ENCODE measurements at regions not wholly inside any gene's neighbourhood (a gene's known extent, or its start where the extent isn't known, plus 50 kb on each side); places are given as distances from the start of the nearest gene placed in this dataset.

DNA sequence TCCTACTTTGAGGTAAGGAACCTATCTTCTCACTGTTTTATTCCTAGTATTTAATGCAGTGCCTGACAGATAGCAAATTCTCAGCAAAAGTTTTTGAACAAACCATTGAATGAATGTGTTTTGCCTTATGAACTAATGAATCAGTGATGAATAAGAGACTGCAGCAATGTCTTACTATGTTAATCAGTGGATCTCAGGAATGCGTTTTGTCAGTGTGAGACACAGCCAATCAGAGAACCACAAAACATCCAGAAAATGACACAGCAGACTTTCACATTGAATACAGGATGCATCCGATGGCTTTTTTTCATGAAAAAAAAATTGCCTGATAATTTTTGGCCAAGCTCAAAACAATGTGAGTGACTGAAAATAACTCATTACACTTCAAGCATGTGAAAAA lies 270.5 kb downstream of the BMP2 start:
- Histone ChIP-seq H3K36me3 (ENCODE audit: control insufficient read depth in 2 of 2, insufficient read depth in 1 of 2, low read length in 2 of 2) (no peaks in the 10 kb centered on the region), H3K4me1 (ENCODE audit: control insufficient read depth, insufficient read depth, low read length) (no peaks in the 10 kb centered on the region), H3K4me3 (ENCODE audit: low read depth, low read length) (no peak overlapping the region), H3K9me3 (ENCODE audit: control insufficient read depth, insufficient read depth, low read depth, low read length) (no peaks in the 10 kb centered on the region), H3K27ac (ENCODE audit: extremely low read depth, low read depth, low read length) (no peak overlapping the region)
- ChIA-PET POLR2A (no interaction called here), CTCF (interaction anchor here (0.6 kb wide), 1 partner anchor 95 kb away, joined by 4 read pairs; no protein-coding TSS in a partner anchor)
- TF ChIP-seq, protein P1, sequence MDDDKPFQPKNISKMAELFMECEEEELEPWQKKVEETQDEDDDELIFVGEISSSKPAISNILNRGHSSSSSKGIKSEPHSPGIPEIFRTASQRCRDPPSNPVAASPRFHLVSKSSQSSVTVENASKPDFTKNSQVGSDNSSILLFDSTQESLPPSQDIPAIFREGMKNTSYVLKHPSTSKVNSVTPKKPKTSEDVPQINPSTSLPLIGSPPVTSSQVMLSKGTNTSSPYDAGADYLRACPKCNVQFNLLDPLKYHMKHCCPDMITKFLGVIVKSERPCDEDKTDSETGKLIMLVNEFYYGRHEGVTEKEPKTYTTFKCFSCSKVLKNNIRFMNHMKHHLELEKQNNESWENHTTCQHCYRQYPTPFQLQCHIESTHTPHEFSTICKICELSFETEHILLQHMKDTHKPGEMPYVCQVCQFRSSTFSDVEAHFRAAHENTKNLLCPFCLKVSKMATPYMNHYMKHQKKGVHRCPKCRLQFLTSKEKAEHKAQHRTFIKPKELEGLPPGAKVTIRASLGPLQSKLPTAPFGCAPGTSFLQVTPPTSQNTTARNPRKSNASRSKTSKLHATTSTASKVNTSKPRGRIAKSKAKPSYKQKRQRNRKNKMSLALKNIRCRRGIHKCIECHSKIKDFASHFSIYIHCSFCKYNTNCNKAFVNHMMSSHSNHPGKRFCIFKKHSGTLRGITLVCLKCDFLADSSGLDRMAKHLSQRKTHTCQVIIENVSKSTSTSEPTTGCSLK (tag by site-specific recombination; IDR thresholded peaks at IDR 0.05) = no peak
- TF ChIP-seq ZNF398 (tag by site-specific recombination; IDR thresholded peaks at IDR 0.05) = no peak
- TF ChIP-seq ZSCAN4 (tag by site-specific recombination; IDR thresholded peaks at IDR 0.05) = no peak
- TF ChIP-seq ZNF555 (tag by site-specific recombination; conservative IDR thresholded peaks at IDR 0.05) = no peak
- TF ChIP-seq ZNF433 (tag by site-specific recombination; IDR thresholded peaks at IDR 0.05; ENCODE audit: low read depth) = no peak
- TF ChIP-seq ZFP3 (tag by site-specific recombination; IDR thresholded peaks at IDR 0.05; ENCODE audit: low read depth) = no peak
- no peak for TF ChIP-seq ZNF23 (tag by site-specific recombination; IDR thresholded peaks at IDR 0.05; ENCODE audit: borderline replicate concordance)

- no peak overlapping the region for H3K27ac ChIP-seq (ENCODE audit: extremely low read depth, low read depth, low read length)
- CTCF ChIA-PET = no interaction called here
- TF ChIP-seq ZNF514 (tag by site-specific recombination; IDR thresholded peaks at IDR 0.05) = no peak
- no peak for TF ChIP-seq ZNF18 (tag by site-specific recombination; IDR thresholded peaks at IDR 0.05)
- TF ChIP-seq ZNF596 (tag by site-specific recombination; IDR thresholded peaks at IDR 0.05) = no peak
- no peak overlapping the region for H3K4me3 ChIP-seq (ENCODE audit: low read depth, low read length)
- H3K4me1 ChIP-seq (ENCODE audit: control insufficient read depth, insufficient read depth, low read length) = no peaks in the 10 kb centered on the region
- H3K36me3 ChIP-seq (ENCODE audit: control insufficient read depth in 2 of 2, insufficient read depth in 1 of 2, low read length in 2 of 2) = no peaks in the 10 kb centered on the region
- POLR2A ChIA-PET = no interaction called here
- H3K9me3 ChIP-seq (ENCODE audit: control insufficient read depth, insufficient read depth, low read depth, low read length) = no peaks in the 10 kb centered on the region
Observed at GRCh38 chr20:7057611-7058010, 290.1 kb downstream of the BMP2 start.

DNA sequence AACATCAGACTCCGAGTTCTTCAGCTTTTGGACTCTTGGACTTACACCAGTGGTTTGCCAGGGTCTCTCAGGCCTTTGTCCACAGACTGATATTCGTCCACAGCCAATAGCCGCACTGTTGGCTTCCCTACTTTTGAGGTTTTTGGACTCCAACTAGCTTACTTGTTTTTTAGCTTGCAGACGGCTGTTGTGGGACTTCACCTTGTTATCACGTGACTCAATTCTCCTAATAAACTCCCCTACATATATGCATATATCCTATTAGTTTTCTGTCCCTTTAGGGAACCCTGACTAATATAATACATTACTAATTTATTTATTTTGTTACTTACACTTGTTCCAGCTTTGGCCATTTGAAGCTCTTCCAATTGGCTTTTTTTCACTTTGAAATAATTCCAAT lies 311.3 kb downstream of the BMP2 start:
- no peak for TF ChIP-seq ZNF670 (tag by site-specific recombination; IDR thresholded peaks at IDR 0.05; ENCODE audit: low read depth)
- TF ChIP-seq ZNF843 (tag by site-specific recombination; IDR thresholded peaks at IDR 0.05) = no peak
- no peak for TF ChIP-seq ZNF175 (tag by site-specific recombination; IDR thresholded peaks at IDR 0.05)
- no peaks in the 10 kb centered on the region for H3K9me3 ChIP-seq (ENCODE audit: control insufficient read depth, insufficient read depth, low read depth, low read length)
- ChIA-PET CTCF (no interaction called here), POLR2A (no interaction called here)
- H3K4me3 ChIP-seq (ENCODE audit: low read depth, low read length) = no peak overlapping the region
- H3K36me3 ChIP-seq (ENCODE audit: control insufficient read depth in 2 of 2, insufficient read depth in 1 of 2, low read length in 2 of 2) = no peaks in the 10 kb centered on the region
- no peak overlapping the region for H3K27ac ChIP-seq (ENCODE audit: extremely low read depth, low read depth, low read length)
- no peaks in the 10 kb centered on the region for H3K4me1 ChIP-seq (ENCODE audit: control insufficient read depth, insufficient read depth, low read length)
